Activated naive CD8-positive, alpha-beta T cell (primary cell): ENCODE measurements at regions not wholly inside any gene's neighbourhood (a gene's known extent, or its start where the extent isn't known, plus 50 kb on each side); places are given as distances from the start of the nearest gene placed in this dataset.
"Not testable (repeated sequence)": the region's sequence is repeated elsewhere in the genome, so short reads cannot be mapped to it uniquely, and the experiment has no call there.

Source experiments
- H3K27ac Mint-ChIP-seq: one replicate; pipeline ENCODE4 v1.8.0; 2021; ENCODE audit warnings: mixed read lengths
- H3K27me3 Mint-ChIP-seq: one replicate; pipeline ENCODE4 v1.8.0; 2021; ENCODE audit warnings: mixed read lengths
- H3K36me3 Mint-ChIP-seq: one replicate; pipeline ENCODE4 v1.8.0; 2021; ENCODE audit warnings: mixed read lengths
- H3K4me1 Mint-ChIP-seq: one replicate; pipeline ENCODE4 v1.8.0; 2021; ENCODE audit warnings: low read depth, mixed read lengths
- H3K4me3 Mint-ChIP-seq: one replicate; pipeline ENCODE4 v1.8.0; 2021; ENCODE audit warnings: mild to moderate bottlenecking, mixed read lengths
- H3K9me3 Mint-ChIP-seq: one replicate; pipeline ENCODE4 v1.8.0; 2021; ENCODE audit warnings: low read depth, mixed read lengths

DNA sequence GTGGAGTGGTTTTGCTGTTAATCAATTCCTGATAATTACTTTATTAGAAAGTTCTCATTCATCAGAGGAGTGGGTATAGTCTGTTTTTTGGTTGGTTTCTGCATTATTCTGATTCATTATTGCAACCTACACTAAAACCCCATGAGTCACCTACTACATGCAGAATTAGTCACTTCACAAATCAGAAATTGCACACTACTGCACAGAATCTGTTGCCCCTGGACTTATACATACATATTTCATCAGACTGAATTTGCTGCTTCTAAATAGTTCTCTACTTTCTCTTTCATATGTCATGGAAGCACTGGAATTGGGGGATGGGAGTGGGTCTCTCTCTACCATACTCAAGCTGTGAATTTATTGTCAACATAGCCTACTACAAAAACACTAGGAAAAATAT lies 585.1 kb downstream of the DNAH5 start:
- H3K27me3 Mint-ChIP-seq, result no peaks in the 10 kb centered on the region
- peaks cover 3% of the 10 kb centered on the region for H3K9me3 Mint-ChIP-seq
- H3K4me3 Mint-ChIP-seq, result no peak overlapping the region
- H3K27ac Mint-ChIP-seq, result no peak overlapping the region
- H3K36me3 Mint-ChIP-seq, result no peaks in the 10 kb centered on the region
- H3K4me1 Mint-ChIP-seq, result no peaks in the 10 kb centered on the region

DNA sequence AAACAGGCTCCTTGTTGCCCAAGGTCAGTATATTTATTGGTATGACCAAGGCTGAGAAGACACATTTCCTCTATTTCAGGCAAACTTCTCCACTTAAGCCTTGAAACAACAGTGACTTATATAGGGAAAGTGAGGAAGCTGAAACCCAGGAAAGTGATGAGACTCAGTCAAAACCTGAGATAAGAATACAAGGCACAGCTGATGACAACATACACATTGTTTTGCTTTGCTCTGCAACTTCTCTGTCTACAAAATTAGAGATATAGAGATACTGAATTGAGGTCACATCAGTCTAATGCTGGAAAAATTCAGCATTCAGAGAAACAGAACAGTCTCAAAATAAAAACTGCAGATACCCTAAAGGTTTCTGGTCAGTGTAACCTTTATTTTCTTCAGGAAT lies 586.1 kb downstream of the DNAH5 start:
- H3K27me3 Mint-ChIP-seq, result no peaks in the 10 kb centered on the region
- no peaks in the 10 kb centered on the region for H3K4me1 Mint-ChIP-seq
- peaks cover 3% of the 10 kb centered on the region for H3K9me3 Mint-ChIP-seq
- no peak overlapping the region for H3K4me3 Mint-ChIP-seq
- H3K36me3 Mint-ChIP-seq, result no peaks in the 10 kb centered on the region
- H3K27ac Mint-ChIP-seq, result no peak overlapping the region

DNA sequence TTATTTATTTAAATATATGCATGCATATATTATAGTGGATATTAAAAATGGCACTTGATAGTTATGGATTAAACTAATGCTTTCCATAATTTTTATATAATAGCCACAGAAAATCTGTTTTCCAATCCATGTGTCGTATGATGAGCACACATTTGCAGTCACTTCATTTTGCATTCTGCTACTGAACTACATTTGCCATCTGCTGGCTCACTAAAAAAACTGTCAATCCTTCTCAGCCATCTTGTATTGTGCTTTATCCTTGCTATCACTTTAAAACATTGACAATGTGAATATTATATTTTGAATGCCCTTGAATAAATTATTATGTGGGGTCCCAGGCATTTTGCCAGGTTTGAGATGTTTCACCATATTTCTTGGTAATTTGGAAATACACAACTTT lies 586.6 kb downstream of the DNAH5 start:
- H3K27me3 Mint-ChIP-seq, result no peaks in the 10 kb centered on the region
- H3K27ac Mint-ChIP-seq, result no peak overlapping the region
- H3K9me3 Mint-ChIP-seq, result peaks cover 3% of the 10 kb centered on the region
- no peaks in the 10 kb centered on the region for H3K36me3 Mint-ChIP-seq
- no peaks in the 10 kb centered on the region for H3K4me1 Mint-ChIP-seq
- no peak overlapping the region for H3K4me3 Mint-ChIP-seq

GRCh38 chr5:13356226-13356625 lies 588.3 kb downstream of the DNAH5 start:
- no peaks in the 10 kb centered on the region for H3K27me3 Mint-ChIP-seq

DNA sequence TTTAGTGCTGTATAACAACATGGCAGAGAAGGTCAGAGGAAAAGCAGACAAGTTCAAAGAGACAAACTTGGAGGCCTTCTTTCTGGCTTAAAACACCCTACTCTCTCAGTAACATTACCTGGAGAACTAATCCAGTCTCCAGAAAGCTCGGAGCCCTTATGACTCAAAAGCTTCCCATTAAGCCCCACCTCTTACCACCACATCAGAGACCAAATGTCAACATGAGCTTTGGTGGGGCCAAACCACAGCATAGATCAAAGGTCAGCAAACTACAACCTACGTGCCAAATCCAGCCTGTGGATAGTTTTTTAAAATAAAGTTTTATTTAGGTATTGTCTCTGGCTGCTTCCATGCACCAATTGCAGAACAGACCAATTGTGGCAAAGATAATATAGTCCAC lies 589.9 kb downstream of the DNAH5 start:
- no peak overlapping the region for H3K27ac Mint-ChIP-seq
- no peak overlapping the region for H3K4me3 Mint-ChIP-seq
- H3K9me3 Mint-ChIP-seq, result peaks cover 6% of the 10 kb centered on the region
- H3K4me1 Mint-ChIP-seq, result no peaks in the 10 kb centered on the region
- no peaks in the 10 kb centered on the region for H3K27me3 Mint-ChIP-seq
- no peaks in the 10 kb centered on the region for H3K36me3 Mint-ChIP-seq

More at GRCh38 chr5:13356226-13356625, 588.3 kb downstream of the DNAH5 start:
- H3K36me3 Mint-ChIP-seq, result no peaks in the 10 kb centered on the region
- H3K27ac Mint-ChIP-seq, result no peak overlapping the region
- H3K4me3 Mint-ChIP-seq, result no peak overlapping the region
- H3K9me3 Mint-ChIP-seq, result peaks cover 3% of the 10 kb centered on the region
- H3K4me1 Mint-ChIP-seq, result no peaks in the 10 kb centered on the region

- H3K4me3 Mint-ChIP-seq, result no peak overlapping the region
- peaks cover 12% of the 10 kb centered on the region for H3K9me3 Mint-ChIP-seq
- no peaks in the 10 kb centered on the region for H3K36me3 Mint-ChIP-seq
- H3K27ac Mint-ChIP-seq, result no peak overlapping the region
- H3K4me1 Mint-ChIP-seq, result no peaks in the 10 kb centered on the region
- no peaks in the 10 kb centered on the region for H3K27me3 Mint-ChIP-seq
Measured at GRCh38 chr5:13350767-13351166, 593.7 kb downstream of the DNAH5 start.

DNA sequence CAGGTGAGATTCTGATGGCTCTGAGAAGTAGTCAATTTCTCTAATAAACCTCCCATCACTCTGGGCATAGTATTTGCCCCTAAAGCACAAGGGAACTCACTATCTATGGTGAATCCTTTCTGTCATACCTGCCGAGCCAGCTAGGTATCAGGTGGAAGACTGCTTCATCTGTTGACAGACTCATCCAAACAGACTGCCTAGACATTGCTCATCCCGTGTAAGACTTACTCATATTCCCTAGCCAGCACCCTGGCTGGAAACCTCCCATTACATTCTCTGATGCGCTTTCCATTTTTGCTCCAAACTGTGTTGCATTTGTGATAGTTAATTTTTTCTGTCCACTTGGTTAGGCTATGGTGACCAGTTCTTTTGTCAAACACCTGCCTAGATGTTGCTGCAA lies 595.9 kb downstream of the DNAH5 start:
- no peak overlapping the region for H3K27ac Mint-ChIP-seq
- H3K4me1 Mint-ChIP-seq, result no peaks in the 10 kb centered on the region
- no peaks in the 10 kb centered on the region for H3K36me3 Mint-ChIP-seq

DNA sequence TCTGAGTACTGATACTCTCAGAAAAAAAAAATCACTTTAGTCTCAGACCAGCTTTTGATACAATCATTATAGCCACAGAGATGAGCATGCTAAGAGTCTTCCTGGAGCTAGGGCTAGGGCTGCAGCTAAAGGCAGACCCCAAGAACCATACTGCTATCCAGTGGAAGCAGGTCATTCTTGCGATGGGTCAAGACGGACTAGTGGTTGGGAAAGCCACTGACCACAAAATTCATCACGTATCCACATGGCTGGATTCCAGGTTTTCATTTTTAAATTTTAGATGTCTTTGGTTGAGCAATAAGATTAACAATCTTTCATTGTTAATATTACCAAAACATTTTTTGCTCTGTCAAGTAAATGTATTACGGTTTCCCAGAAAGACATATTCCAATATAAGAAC lies 598.1 kb downstream of the DNAH5 start:
- H3K27ac Mint-ChIP-seq, result no peak overlapping the region
- H3K36me3 Mint-ChIP-seq, result no peaks in the 10 kb centered on the region
- peaks cover 14% of the 10 kb centered on the region for H3K9me3 Mint-ChIP-seq
- no peaks in the 10 kb centered on the region for H3K4me1 Mint-ChIP-seq
- H3K4me3 Mint-ChIP-seq, result no peak overlapping the region
- no peaks in the 10 kb centered on the region for H3K27me3 Mint-ChIP-seq

More for the DNA sequence above, 595.9 kb downstream of the DNAH5 start:
- Mint-ChIP-seq H3K9me3 (peaks cover 12% of the 10 kb centered on the region), H3K27me3 (no peaks in the 10 kb centered on the region), H3K4me3 (no peak overlapping the region)

GRCh38 chr5:13339093-13339492 lies 605.4 kb downstream of the DNAH5 start:
- Mint-ChIP-seq H3K27me3 (no peaks in the 10 kb centered on the region), H3K4me3 (no peak overlapping the region), H3K9me3 (peaks cover 13% of the 10 kb centered on the region), H3K36me3 (no peaks in the 10 kb centered on the region), H3K27ac (no peak overlapping the region), H3K4me1 (no peaks in the 10 kb centered on the region)

DNA sequence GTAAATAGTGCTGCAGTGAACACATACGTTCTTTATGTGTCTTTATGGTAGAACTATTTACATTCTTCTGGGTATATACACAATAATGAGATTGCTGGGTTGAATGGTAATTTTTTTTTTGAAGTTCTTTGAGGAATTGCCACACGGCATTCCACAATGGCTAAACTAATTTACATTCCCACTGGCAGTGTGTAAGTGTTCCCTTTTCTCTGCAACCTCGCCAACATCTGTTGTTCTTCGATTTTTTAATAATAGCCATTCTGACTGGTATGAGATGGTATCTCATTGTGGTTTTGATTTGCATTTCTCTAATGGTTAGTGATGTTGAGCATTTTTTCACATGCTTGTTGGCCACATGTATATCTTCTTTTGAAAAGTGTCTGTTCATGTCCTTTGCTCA lies 609.5 kb downstream of the DNAH5 start:
- H3K27me3 Mint-ChIP-seq, H3K36me3 Mint-ChIP-seq, H3K9me3 Mint-ChIP-seq, H3K27ac Mint-ChIP-seq, H3K4me3 Mint-ChIP-seq, H3K4me1 Mint-ChIP-seq: not testable (repeated sequence)

GRCh38 chr5:13331585-13331984 lies 612.9 kb downstream of the DNAH5 start:
- no peaks in the 10 kb centered on the region for H3K27me3 Mint-ChIP-seq
- no peak overlapping the region for H3K4me3 Mint-ChIP-seq

GRCh38 chr5:13328316-13328715 lies 616.2 kb downstream of the DNAH5 start:
- H3K4me3 Mint-ChIP-seq, result no peak overlapping the region
- no peaks in the 10 kb centered on the region for H3K36me3 Mint-ChIP-seq
- peaks cover 3% of the 10 kb centered on the region for H3K9me3 Mint-ChIP-seq
- H3K4me1 Mint-ChIP-seq, result no peaks in the 10 kb centered on the region
- no peak overlapping the region for H3K27ac Mint-ChIP-seq
- H3K27me3 Mint-ChIP-seq, result no peaks in the 10 kb centered on the region

More at GRCh38 chr5:13331585-13331984, 612.9 kb downstream of the DNAH5 start:
- no peak overlapping the region for H3K27ac Mint-ChIP-seq
- H3K9me3 Mint-ChIP-seq, result peaks cover 3% of the 10 kb centered on the region
- no peaks in the 10 kb centered on the region for H3K4me1 Mint-ChIP-seq
- no peaks in the 10 kb centered on the region for H3K36me3 Mint-ChIP-seq

DNA sequence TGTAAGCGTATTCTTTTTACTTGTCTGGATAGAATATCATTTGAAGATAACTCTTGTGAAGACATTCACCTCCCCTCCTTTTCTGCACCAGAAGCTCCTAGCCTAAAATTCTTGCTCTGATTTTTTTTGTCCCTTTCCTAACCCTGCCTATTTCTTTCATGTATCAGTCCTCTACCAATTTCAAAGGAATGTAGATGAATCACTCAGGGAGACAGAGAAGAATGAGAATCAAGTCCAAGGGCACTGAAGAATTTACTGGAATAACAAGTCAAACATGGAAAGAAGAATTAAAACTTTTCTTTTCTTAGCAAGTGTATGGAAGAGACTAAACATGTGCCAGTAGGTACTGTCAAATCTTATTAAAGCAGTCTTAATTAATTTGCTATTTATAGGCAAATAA lies 618.7 kb downstream of the DNAH5 start:
- no peaks in the 10 kb centered on the region for H3K36me3 Mint-ChIP-seq
- peaks cover 3% of the 10 kb centered on the region for H3K9me3 Mint-ChIP-seq
- no peak overlapping the region for H3K4me3 Mint-ChIP-seq
- H3K27ac Mint-ChIP-seq, result no peak overlapping the region
- H3K4me1 Mint-ChIP-seq, result no peaks in the 10 kb centered on the region
- H3K27me3 Mint-ChIP-seq, result no peaks in the 10 kb centered on the region

DNA sequence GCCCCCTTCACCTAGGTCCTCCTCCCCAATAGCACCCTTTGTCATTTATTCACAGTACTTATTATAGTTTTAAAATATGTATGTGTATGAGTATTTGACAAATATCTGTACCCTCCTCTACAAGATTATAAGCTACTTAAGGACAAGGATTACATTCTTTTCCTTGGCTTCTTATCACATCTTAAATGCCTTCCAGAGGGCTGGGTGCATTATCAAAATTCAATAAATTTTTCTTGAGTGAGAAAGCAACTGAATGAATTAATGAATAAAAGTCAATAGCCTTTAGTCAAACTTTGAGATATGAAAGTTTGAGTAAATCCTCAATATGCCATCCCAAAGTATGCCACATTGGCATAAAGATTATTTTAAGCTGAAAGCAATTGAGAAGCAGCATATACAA lies 621.7 kb downstream of the DNAH5 start:
- Mint-ChIP-seq H3K4me1 (no peaks in the 10 kb centered on the region), H3K27ac (no peak overlapping the region), H3K36me3 (no peaks in the 10 kb centered on the region), H3K27me3 (no peaks in the 10 kb centered on the region), H3K4me3 (no peak overlapping the region), H3K9me3 (no peaks in the 10 kb centered on the region)

- peaks cover 4% of the 10 kb centered on the region for H3K9me3 Mint-ChIP-seq
- H3K27me3 Mint-ChIP-seq, result no peaks in the 10 kb centered on the region
- no peak overlapping the region for H3K4me3 Mint-ChIP-seq
- no peaks in the 10 kb centered on the region for H3K36me3 Mint-ChIP-seq
- no peak overlapping the region for H3K27ac Mint-ChIP-seq
- no peaks in the 10 kb centered on the region for H3K4me1 Mint-ChIP-seq
Measured at GRCh38 chr5:13317654-13318053, 626.8 kb downstream of the DNAH5 start.

- Mint-ChIP-seq H3K9me3 (peaks cover 8% of the 10 kb centered on the region), H3K36me3 (no peaks in the 10 kb centered on the region), H3K27me3 (no peaks in the 10 kb centered on the region), H3K4me1 (no peaks in the 10 kb centered on the region), H3K4me3 (no peak overlapping the region), H3K27ac (no peak overlapping the region)
Measured at GRCh38 chr5:13316176-13316575, 628.3 kb downstream of the DNAH5 start.

- Mint-ChIP-seq H3K9me3 (peaks cover 13% of the 10 kb centered on the region), H3K27ac (no peak overlapping the region), H3K36me3 (no peaks in the 10 kb centered on the region), H3K4me1 (no peaks in the 10 kb centered on the region), H3K27me3 (no peaks in the 10 kb centered on the region), H3K4me3 (no peak overlapping the region)
Measured at GRCh38 chr5:13307480-13307879, 637.0 kb downstream of the DNAH5 start.
